GM12878 (cell line): ENCODE measurements at regions not wholly inside any gene's neighbourhood (a gene's known extent, or its start where the extent isn't known, plus 50 kb on each side); places are given as distances from the start of the nearest gene placed in this dataset.

Experiments used
- ATAC-seq: fragments of 200-7000 bp; cut with Tn5 transposase; 3 replicates; pipeline ENCODE4 v1.9.1; 2020; ENCODE audit warnings: mild to moderate bottlenecking, moderate library complexity
- BruUV-seq: library from RNA; stranded (reverse); fragments of 400-500 nt; replicated peaks from 2 replicates; lab custom pipeline; 2021; lab: Mats Ljungman, UMichigan
- CTCF ChIA-PET: fragments of 300-600 bp; sonication (Branson Sonifier 250); formaldehyde crosslinking; extraction: SDS; loops from one replicate; lab custom pipeline; 2021; ENCODE audit warnings: inconsistent platforms; lab: Yijun Ruan, JAX
- POLR2A ChIA-PET: fragments of 350-600 bp; formaldehyde crosslinking; extraction: SDS; loops from one replicate; lab custom pipeline; 2021; ENCODE audit warnings: inconsistent platforms; lab: Charles Lee
- RAD21 ChIA-PET: fragments of 300-600 bp; sonication (Branson Sonifier 250); formaldehyde crosslinking; loops from one replicate; lab custom pipeline; 2023; ENCODE audit warnings: antibody characterized with exemption; ENCODE audit not compliant: unreplicated experiment; lab: Charles Lee
- SMC1A ChIA-PET: fragments of 300-600 bp; sonication (Branson Sonifier 250); formaldehyde crosslinking; loops from one replicate; lab custom pipeline; 2023; ENCODE audit not compliant: unreplicated experiment, uncharacterized antibody; lab: Charles Lee
- DNase-seq: peaks from one replicate; pipeline ENCODE4 v3.0.0-alpha.2; 2011; ENCODE audit warnings: low read depth, low spot score
- FAIRE-seq: peaks from 3 replicates; lab custom pipeline; 2011; peaks lifted over from hg19 to GRCh38; lab: Jason Lieb, UNC
- H2AFZ ChIP-seq: 2 replicates; pipeline ENCODE4 v1.6.0; 2011; ENCODE audit warnings: low read depth, low read length, control low read depth; ENCODE audit not compliant: control insufficient read depth
- H3K27ac ChIP-seq: 2 replicates; pipeline ENCODE4 v1.5.1; 2011; ENCODE audit warnings: control low read depth; ENCODE audit not compliant: control insufficient read depth, insufficient read depth
- H3K27me3 ChIP-seq, 2 experiments: replicated peaks in 1 of 2; 2 replicates each; pipeline versions ENCODE4 v1.6.0 to v1.6.1; 2011; ENCODE audit warnings: low read length in 1 of 2; ENCODE audit not compliant: control insufficient read depth in 2 of 2, insufficient read depth in 2 of 2
- H3K36me3 ChIP-seq, 2 experiments: 2 replicates each; pipeline ENCODE4 v1.5.1; 2011; ENCODE audit warnings: low read length in 1 of 2; ENCODE audit not compliant: control insufficient read depth in 2 of 2, insufficient read depth in 2 of 2
- H3K4me1 ChIP-seq: 2 replicates; pipeline ENCODE4 v1.6.1; 2011; ENCODE audit warnings: mild to moderate bottlenecking, low read length, moderate library complexity, mixed read lengths; ENCODE audit not compliant: control insufficient read depth, insufficient read depth
- H3K4me2 ChIP-seq: 2 replicates; pipeline ENCODE4 v1.6.0; 2011; ENCODE audit warnings: control low read depth; ENCODE audit not compliant: control insufficient read depth, insufficient read depth
- H3K4me3 ChIP-seq: fragments of 200-600 bp; sonication (generic); 2 replicates; pipeline ENCODE4 v1.5.1; 2016
- H3K79me2 ChIP-seq: 2 replicates; pipeline ENCODE4 v1.6.0; 2011; ENCODE audit warnings: low read length; ENCODE audit not compliant: control insufficient read depth, insufficient read depth
- H3K9ac ChIP-seq: 2 replicates; pipeline ENCODE4 v1.8.0; 2011; ENCODE audit warnings: low read length, control low read depth, mixed read lengths; ENCODE audit not compliant: control insufficient read depth, insufficient read depth
- H3K9me3 ChIP-seq: replicated peaks from 3 replicates; pipeline ENCODE4 v1.5.1; 2011; ENCODE audit warnings: mild to moderate bottlenecking, low read length; ENCODE audit not compliant: control insufficient read depth, insufficient read depth
- H4K20me1 ChIP-seq: 2 replicates; pipeline ENCODE4 v1.6.0; 2011; ENCODE audit not compliant: control insufficient read depth, insufficient read depth
- BMI1 ChIP-seq: fragments of 450-650 bp; IDR thresholded peaks from 2 replicates; pipeline ENCODE4 v1.6.1; 2016; ENCODE audit warnings: mild to moderate bottlenecking, moderate library complexity, borderline replicate concordance
- CBX3 ChIP-seq: fragments of 200-600 bp; sonication (generic); IDR thresholded peaks from 2 replicates; pipeline ENCODE4 v1.6.1; 2016; ENCODE audit warnings: low read depth, borderline replicate concordance
- EP300 ChIP-seq, 2 experiments: fragments of 150-350 bp in 1 of 2; IDR thresholded peaks; 2 replicates each; pipeline ENCODE4 v1.6.1; 2011 to 2012; ENCODE audit warnings: low read depth in 2 of 2, low read length in 2 of 2, borderline replicate concordance in 1 of 2, improper control_type of control experiment in 1 of 2, inconsistent platforms in 1 of 2; ENCODE audit not compliant: control insufficient read depth in 1 of 2
- FOXK2 ChIP-seq: fragments of 450-650 bp; IDR thresholded peaks from 2 replicates; pipeline ENCODE4 v1.6.1; 2017; ENCODE audit warnings: mild to moderate bottlenecking, moderate library complexity
- NRF1 ChIP-seq: conservative IDR thresholded peaks from 2 replicates; pipeline ENCODE4 v1.6.1; 2011; ENCODE audit warnings: mild to moderate bottlenecking, low read depth, low read length, improper control_type of control experiment
- SIN3A ChIP-seq: IDR thresholded peaks from 2 replicates; pipeline ENCODE4 v1.6.1; 2012; ENCODE audit warnings: low read depth, low read length, improper control_type of control experiment
- SREBF2 ChIP-seq: IDR thresholded peaks from 2 replicates; pipeline ENCODE4 v1.6.1; 2012; ENCODE audit warnings: mild to moderate bottlenecking, low read length
- STAT1 ChIP-seq: fragments of 450-650 bp; conservative IDR thresholded peaks from 2 replicates; pipeline ENCODE4 v1.6.1; 2014; ENCODE audit warnings: antibody characterized with exemption, mild to moderate bottlenecking
- YBX1 ChIP-seq: fragments of 450-650 bp; IDR thresholded peaks from 2 replicates; pipeline ENCODE4 v1.6.1; 2016; ENCODE audit warnings: antibody characterized with exemption
- ZBTB40 ChIP-seq: fragments of 450-650 bp; IDR thresholded peaks from 2 replicates; pipeline ENCODE4 v1.6.1; 2016; ENCODE audit warnings: mild to moderate bottlenecking, moderate library complexity, borderline replicate concordance
- ZNF274 ChIP-seq: IDR thresholded peaks from one replicate; pipeline ENCODE4 v1.8.0; 2011; ENCODE audit not compliant: insufficient read length, insufficient read depth
- ZSCAN29 ChIP-seq: fragments of 450-650 bp; IDR thresholded peaks from 2 replicates; pipeline ENCODE4 v1.6.1; 2017; ENCODE audit warnings: mild to moderate bottlenecking, moderate library complexity
- WGBS: methylation state at CpG from one replicate; pipeline ENCODE4 v1.1.6; 2016; ENCODE audit warnings: low lambda C conversion rate; ENCODE audit not compliant: insufficient replicate concordance, insufficient coverage; ENCODE audit errors: missing lambda C conversion rate; 5-methylcytosine and 5-hydroxymethylcytosine counted together
- in situ Hi-C: fragments of 300-500 bp; cut with MboI; formaldehyde crosslinking; loops from 9 replicates; pipeline ENCODE4 v1.14.3; 2018; ENCODE audit warnings: mixed read lengths
- intact Hi-C: fragments of 100-400 bp; cut with micrococcal nuclease; formaldehyde crosslinking; loops from one replicate; pipeline ENCODE4 v1.14.2; 2022; ENCODE audit not compliant: unreplicated experiment

DNA sequence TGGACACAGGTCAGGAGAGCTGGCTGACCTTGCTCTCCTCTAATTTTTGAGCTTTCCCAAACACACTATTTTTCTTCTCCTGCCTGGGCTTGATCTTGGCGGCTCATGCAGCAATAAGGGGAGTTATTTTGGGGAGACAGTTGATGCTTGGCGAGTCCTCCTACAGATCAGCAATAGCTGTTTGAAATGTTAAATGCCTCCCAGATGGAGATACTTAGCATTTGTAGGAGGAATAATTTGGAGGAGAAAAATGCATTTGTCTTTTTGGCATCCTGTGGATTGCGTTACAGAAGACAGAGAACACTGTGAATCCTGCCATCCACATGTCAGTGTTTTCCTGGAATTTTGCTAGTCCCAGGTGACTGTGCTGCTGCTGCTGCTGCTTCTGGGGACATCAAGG lies 328.0 kb upstream of the XYLT1 start:
- Histone ChIP-seq H3K9me3 (no peaks in the 10 kb centered on the region), H3K27me3 (no peaks in the 10 kb centered on the region), H3K4me2 (no peak overlapping the region), H2AFZ (no peak overlapping the region), H3K36me3 (no peaks in the 10 kb centered on the region), H3K79me2 (no peaks in the 10 kb centered on the region), H3K9ac (no peak overlapping the region), H3K27ac (no peak overlapping the region), H4K20me1 (peaks cover 2% of the 10 kb centered on the region), H3K4me3 (no peak overlapping the region), H3K4me1 (no peaks in the 10 kb centered on the region)
- no peak for TF ChIP-seq YBX1
- TF ChIP-seq NRF1, result no peak
- no peak for TF ChIP-seq FOXK2
- no peak for TF ChIP-seq SIN3A
- TF ChIP-seq CBX3, result no peak
- no peak for TF ChIP-seq SREBF2
- no peak for TF ChIP-seq ZBTB40
- TF ChIP-seq ZSCAN29, result no peak
- no peak for TF ChIP-seq EP300 (IDR thresholded peaks at IDR 0.05; ENCODE audit: borderline replicate concordance in 1 of 2, control insufficient read depth in 1 of 2, low read depth in 2 of 2, low read length in 2 of 2)
- no peak for TF ChIP-seq BMI1
- TF ChIP-seq ZNF274, result no peak
- TF ChIP-seq STAT1, result no peak
- FAIRE-seq, result no peak
- RAD21 ChIA-PET, result no interaction called here
- intact Hi-C loops, result no loop called here
- SMC1A ChIA-PET, result no interaction called here
- BruUV-seq, result no TSS peak
- DNase-seq, result no peak
- in situ Hi-C loops, result no loop called here
- ATAC-seq, result no peak
- POLR2A ChIA-PET, result no interaction called here
- CTCF ChIA-PET, result no interaction called here
- 26% methylated on average over 3 of the region's 3 CpGs for WGBS
